Ovary (tissue), 7 donors: ENCODE measurements at regions not wholly inside any gene's neighbourhood (a gene's known extent, or its start where the extent isn't known, plus 50 kb on each side); places are given as distances from the start of the nearest gene placed in this dataset.
A peak's percentile ranks its signal among the peaks of the same experiment; 100 is the strongest.

Source experiments
- DNase-seq, 5 donors: peaks; one replicate each; pipeline ENCODE4 v3.0.0-alpha.2; 2019 to 2020
- H3K27ac ChIP-seq, 2 donors: fragments of 200-600 bp; one replicate each; pipeline versions ENCODE4 v1.5.1 to v1.8.0; 2019 to 2022
- H3K27me3 ChIP-seq: fragments of 200-600 bp; one replicate; pipeline ENCODE4 v1.8.0; 2022
- H3K36me3 ChIP-seq: fragments of 200-600 bp; sonication (generic); one replicate; pipeline ENCODE4 v1.5.1; 2019
- H3K4me1 ChIP-seq: one replicate; pipeline ENCODE4 v1.8.1; 2013; ENCODE audit warnings: mild to moderate bottlenecking, moderate library complexity; ENCODE audit not compliant: insufficient read depth
- H3K4me3 ChIP-seq: fragments of 200-600 bp; sonication (generic); one replicate; pipeline ENCODE4 v1.5.1; 2017
- H3K9me3 ChIP-seq, 2 donors: fragments of 200-600 bp in 1 of 2; sonication (generic) in 1 of 2; one replicate each; pipeline versions ENCODE4 v1.5.1 to v1.8.1; 2013 to 2019; ENCODE audit warnings: mild to moderate bottlenecking in 1 of 2, moderate library complexity in 1 of 2
- CTCF ChIP-seq, 3 donors: fragments of 450-650 bp in 2 of 3; fragments of 200-600 bp in 1 of 3; IDR thresholded peaks; one replicate each; pipeline versions ENCODE4 v1.5.1 to v1.8.0; 2016 to 2022; ENCODE audit warnings: antibody characterized with exemption in 3 of 3, mild to moderate bottlenecking in 1 of 3
- EP300 ChIP-seq: sonication (generic); formaldehyde crosslinking; IDR thresholded peaks from one replicate; pipeline ENCODE4 v1.6.1; 2017; ENCODE audit warnings: antibody characterized with exemption
- POLR2A ChIP-seq: fragments of 450-650 bp; IDR thresholded peaks from one replicate; pipeline ENCODE4 v1.6.1; 2017; ENCODE audit warnings: antibody characterized with exemption, mild to moderate bottlenecking, moderate library complexity
- WGBS, 3 donors: extraction: QIAGEN DNeasy Blood & Tissue Kit in 1 of 3; methylation state at CpG; one replicate each; pipeline versions ENCODE4 v1.1.5 to v1.1.7; 2013 to 2017; 5-methylcytosine and 5-hydroxymethylcytosine counted together
- intact Hi-C, 4 donors: fragments of 100-400 bp; cut with DNase I; formaldehyde crosslinking; loops; one replicate each; pipeline versions ENCODE4 v1.11.0 to v1.15.1; 2022 to 2023
- donor health status: DM: no; HTN: no; CAD: no; lungs with moderate emphysema.
- donor health status: DM: no; HTN: no; CAD: no.
- donor health status: Bipolar disorder and iron deficiency.
- donor health status: DM: no; HTN: no; CAD: no.
- donor health status: DM: yes; HTN: yes; CAD: no.

GRCh38 chr9:75429531-75430475 is 341.5 kb downstream of the OSTF1 start:
- DNase-seq, result no peak
- H3K27ac ChIP-seq, result no peak overlapping the region
- TF ChIP-seq CTCF (IDR thresholded peaks at IDR 0.05) (peak in 1 of 3 donors; percentile 30), POLR2A (no peak), EP300 (no peak)
- WGBS, 3 donors, result 7 to 24% (median 7%) methylated on average over 3 of the region's 3 CpGs
- no peaks in the 10 kb centered on the region for H3K36me3 ChIP-seq
- intact Hi-C loops, result no loop called here
- H3K4me3 ChIP-seq, result no peak overlapping the region
- H3K4me1 ChIP-seq, result peaks cover 11% of the 10 kb centered on the region
- no peaks in the 10 kb centered on the region for H3K9me3 ChIP-seq
- H3K27me3 ChIP-seq, result no peaks in the 10 kb centered on the region

GRCh38 chr9:75431375-75431774 is 343.1 kb downstream of the OSTF1 start:
- Histone ChIP-seq H3K4me1 (peaks cover 11% of the 10 kb centered on the region), H3K4me3 (no peak overlapping the region), H3K36me3 (no peaks in the 10 kb centered on the region), H3K27ac (no peak overlapping the region), H3K9me3 (no peaks in the 10 kb centered on the region), H3K27me3 (no peaks in the 10 kb centered on the region)
- TF ChIP-seq POLR2A (no peak), EP300 (no peak), CTCF (IDR thresholded peaks at IDR 0.05) (no peak)
- intact Hi-C loops, result no loop called here
- no peak for DNase-seq

GRCh38 chr9:75432386-75432785 is 344.1 kb downstream of the OSTF1 start:
- Histone ChIP-seq H3K27ac (no peak overlapping the region), H3K4me3 (no peak overlapping the region), H3K36me3 (no peaks in the 10 kb centered on the region), H3K4me1 (peaks cover 12% of the 10 kb centered on the region), H3K27me3 (no peaks in the 10 kb centered on the region), H3K9me3 (no peaks in the 10 kb centered on the region)
- intact Hi-C loops, result no loop called here
- DNase-seq, result peak in 2 of 5 donors; percentile 46
- TF ChIP-seq EP300 (no peak), POLR2A (no peak), CTCF (IDR thresholded peaks at IDR 0.05) (no peak)
- WGBS, 3 donors, result 48 to 79% (median 66%) methylated on average over 1 of the region's 1 CpG

GRCh38 chr9:75432888-75433287 is 344.6 kb downstream of the OSTF1 start:
- DNase-seq, result no peak
- no peaks in the 10 kb centered on the region for H3K27me3 ChIP-seq
- no peaks in the 10 kb centered on the region for H3K36me3 ChIP-seq
- no peak overlapping the region for H3K4me3 ChIP-seq
- no peak overlapping the region for H3K27ac ChIP-seq
- H3K4me1 ChIP-seq, result peaks cover 14% of the 10 kb centered on the region
- no peaks in the 10 kb centered on the region for H3K9me3 ChIP-seq
- TF ChIP-seq POLR2A (no peak), EP300 (peak; percentile 82), CTCF (IDR thresholded peaks at IDR 0.05) (no peak)
- intact Hi-C loops, result no loop called here
